Common myeloid progenitor, CD34-positive (primary cell): ENCODE measurements at regions not wholly inside any gene's neighbourhood (a gene's known extent, or its start where the extent isn't known, plus 50 kb on each side); places are given as distances from the start of the nearest gene placed in this dataset.
A peak's percentile ranks its signal among the peaks of the same experiment; 100 is the strongest.

Experiments used
- CTCF ChIA-PET: fragments of 350-600 bp; sonication (Branson Sonifier 250); formaldehyde crosslinking; loops from one replicate; lab custom pipeline; 2021; ENCODE audit warnings: antibody characterized with exemption; lab: Charles Lee
- POLR2A ChIA-PET: fragments of 350-600 bp; sonication (Branson Sonifier 250); formaldehyde crosslinking; loops from one replicate; lab custom pipeline; 2021; ENCODE audit warnings: antibody characterized with exemption; lab: Charles Lee
- DNase-seq, 3 donors: peaks; one replicate each; pipeline versions ENCODE4 v3.0.0 to v3.0.0-alpha.2; 2013
- H3K27ac ChIP-seq, 2 experiments: 1 replicate in 1 of 2; 2 replicates in 1 of 2; pipeline ENCODE4 v1.7.0; 2013; ENCODE audit warnings: inconsistent platforms in 2 of 2, low read length in 2 of 2, mild to moderate bottlenecking in 2 of 2, low read depth in 1 of 2, moderate library complexity in 1 of 2; ENCODE audit not compliant: severe bottlenecking in 2 of 2, insufficient read depth in 1 of 2, poor library complexity in 1 of 2
- H3K27me3 ChIP-seq, 5 experiments: replicated peaks in 2 of 5; 1 replicate in 3 of 5; 2 replicates in 2 of 5; pipeline versions ENCODE4 v1.6.1 to v1.7.0; 2013; ENCODE audit warnings: low read length in 4 of 5, mild to moderate bottlenecking in 2 of 5, moderate library complexity in 2 of 5, inconsistent platforms in 1 of 5; ENCODE audit not compliant: insufficient read depth in 5 of 5, control insufficient read depth in 4 of 5
- H3K36me3 ChIP-seq, 4 experiments: 1 replicate in 2 of 4; 2 replicates in 2 of 4; pipeline versions ENCODE4 v1.6.1 to v1.7.0; 2013; ENCODE audit warnings: low read length in 3 of 4, control low read depth in 1 of 4, mild to moderate bottlenecking in 1 of 4; ENCODE audit not compliant: control insufficient read depth in 4 of 4, insufficient read depth in 4 of 4
- H3K4me1 ChIP-seq, 4 experiments: 1 replicate in 3 of 4; 2 replicates in 1 of 4; pipeline versions ENCODE4 v1.6.1 to v1.7.1; 2013; ENCODE audit warnings: low read length in 3 of 4, mild to moderate bottlenecking in 3 of 4, control low read depth in 1 of 4, inconsistent platforms in 1 of 4, moderate library complexity in 1 of 4; ENCODE audit not compliant: control insufficient read depth in 4 of 4, insufficient read depth in 4 of 4; ENCODE audit errors: control extremely low read depth in 1 of 4
- H3K4me3 ChIP-seq, 7 experiments: 1 replicate in 4 of 7; 2 replicates in 3 of 7; pipeline versions ENCODE4 v1.5.1 to v1.7.0; 2013; ENCODE audit warnings: mild to moderate bottlenecking in 7 of 7, low read length in 6 of 7, moderate library complexity in 6 of 7, inconsistent platforms in 2 of 7, low read depth in 2 of 7, control low read depth in 1 of 7; ENCODE audit not compliant: insufficient read depth in 4 of 7, control insufficient read depth in 1 of 7; ENCODE audit errors: extremely low read depth in 1 of 7
- H3K9me3 ChIP-seq, 5 experiments: 1 replicate in 4 of 5; 2 replicates in 1 of 5; pipeline versions ENCODE4 v1.6.1 to v1.7.1; 2013; ENCODE audit warnings: low read length in 4 of 5, mild to moderate bottlenecking in 2 of 5, inconsistent platforms in 1 of 5, low read depth in 1 of 5, moderate library complexity in 1 of 5; ENCODE audit not compliant: control insufficient read depth in 4 of 5, insufficient read depth in 2 of 5; ENCODE audit errors: control extremely low read depth in 1 of 5
- WGBS: methylation state at CpG from one replicate; pipeline ENCODE4 v1.1.5; 2013; ENCODE audit not compliant: insufficient coverage; 5-methylcytosine and 5-hydroxymethylcytosine counted together

- no peak for DNase-seq
- CTCF ChIA-PET, result no interaction called here
These were observed 1303.5 kb downstream of the EFNA5 start for GRCh38 chr5:106367281-106367680.

GRCh38 chr5:106363578-106363977 lies 1307.2 kb downstream of the EFNA5 start:
- Histone ChIP-seq H3K4me1 (no peaks in the 10 kb centered on the region), H3K27me3 (no peaks in the 10 kb centered on the region), H3K36me3 (no peaks in the 10 kb centered on the region), H3K4me3 (no peak overlapping the region), H3K9me3 (no peaks in the 10 kb centered on the region), H3K27ac (no peak overlapping the region)
- ChIA-PET CTCF (no interaction called here), POLR2A (no interaction called here)
- no CpG with 5 or more reads among the region's 1 CpG for WGBS
- no peak for DNase-seq

More at GRCh38 chr5:106367281-106367680, 1303.5 kb downstream of the EFNA5 start:
- Histone ChIP-seq H3K36me3 (no peaks in the 10 kb centered on the region), H3K4me1 (no peaks in the 10 kb centered on the region), H3K27me3 (no peaks in the 10 kb centered on the region), H3K9me3 (peaks cover 0 to 1% (median 0%) of the 10 kb centered on the region in 5 experiments), H3K4me3 (no peak overlapping the region), H3K27ac (no peak overlapping the region)
- no CpG with 5 or more reads among the region's 1 CpG for WGBS
- POLR2A ChIA-PET, result no interaction called here

- Histone ChIP-seq H3K4me3 (no peak overlapping the region), H3K4me1 (no peaks in the 10 kb centered on the region), H3K36me3 (no peaks in the 10 kb centered on the region), H3K27ac (no peak overlapping the region), H3K27me3 (no peaks in the 10 kb centered on the region), H3K9me3 (no peaks in the 10 kb centered on the region)
- DNase-seq, result no peak
- ChIA-PET POLR2A (no interaction called here), CTCF (no interaction called here)
- 100% methylated on average over 1 of the region's 1 CpG for WGBS
These were observed 1308.8 kb downstream of the EFNA5 start for GRCh38 chr5:106361905-106362304.

GRCh38 chr5:106331415-106331814 lies 1339.3 kb downstream of the EFNA5 start:
- DNase-seq, result no peak
- Histone ChIP-seq H3K9me3 (peaks cover 0 to 2% (median 0%) of the 10 kb centered on the region in 5 experiments), H3K27ac (no peak overlapping the region), H3K27me3 (no peaks in the 10 kb centered on the region), H3K36me3 (no peaks in the 10 kb centered on the region), H3K4me1 (no peaks in the 10 kb centered on the region), H3K4me3 (no peak overlapping the region)
- CTCF ChIA-PET, result no interaction called here
- 100% methylated on average over 1 of the region's 2 CpGs for WGBS
- POLR2A ChIA-PET, result no interaction called here

GRCh38 chr5:106324356-106324755 lies 1346.4 kb downstream of the EFNA5 start:
- Histone ChIP-seq H3K36me3 (no peaks in the 10 kb centered on the region), H3K4me1 (no peaks in the 10 kb centered on the region), H3K4me3 (no peak overlapping the region), H3K27ac (no peak overlapping the region), H3K27me3 (no peaks in the 10 kb centered on the region), H3K9me3 (no peaks in the 10 kb centered on the region)
- ChIA-PET POLR2A (no interaction called here), CTCF (no interaction called here)
- DNase-seq, result no peak
- 100% methylated on average over 2 of the region's 2 CpGs for WGBS

GRCh38 chr5:106321242-106321641 lies 1349.5 kb downstream of the EFNA5 start:
- CTCF ChIA-PET, result no interaction called here
- Histone ChIP-seq H3K27me3 (no peaks in the 10 kb centered on the region), H3K27ac (no peak overlapping the region), H3K9me3 (no peaks in the 10 kb centered on the region), H3K36me3 (no peaks in the 10 kb centered on the region), H3K4me1 (no peaks in the 10 kb centered on the region), H3K4me3 (no peak overlapping the region)
- POLR2A ChIA-PET, result no interaction called here
- DNase-seq, result peak in 2 of 3 donors; percentile 1 to 10
- WGBS, result 86% methylated on average over 1 of the region's 6 CpGs

GRCh38 chr5:106314221-106314824 lies 1356.4 kb downstream of the EFNA5 start:
- no peak overlapping the region for H3K4me3 ChIP-seq
- H3K36me3 ChIP-seq, result no peaks in the 10 kb centered on the region
- CTCF ChIA-PET, result no interaction called here
- DNase-seq, result no peak
- no CpG with 5 or more reads among the region's 2 CpGs for WGBS
- POLR2A ChIA-PET, result no interaction called here
- no peak overlapping the region for H3K27ac ChIP-seq
- peaks cover 0 to 2% (median 0%) of the 10 kb centered on the region in 5 experiments for H3K27me3 ChIP-seq
- H3K4me1 ChIP-seq, result no peaks in the 10 kb centered on the region
- H3K9me3 ChIP-seq, result no peaks in the 10 kb centered on the region
